SK-N-SH (cell line): ENCODE measurements at regions not wholly inside any gene's neighbourhood (a gene's known extent, or its start where the extent isn't known, plus 50 kb on each side); places are given as distances from the start of the nearest gene placed in this dataset.

Experiments used
- CTCF ChIA-PET: fragments of 300-600, 350-600 bp; formaldehyde crosslinking; extraction: SDS; loops from one replicate; lab custom pipeline; 2021; lab: Yijun Ruan, JAX
- POLR2A ChIA-PET: fragments of 350-600 bp; sonication (Branson Sonifier 250); formaldehyde crosslinking; extraction: SDS; loops from one replicate; lab custom pipeline; 2020; ENCODE audit warnings: antibody characterized with exemption, inconsistent platforms; lab: Yijun Ruan, JAX
- DNase-seq: peaks from one replicate; pipeline ENCODE4 v3.0.0; 2012
- H2AFZ ChIP-seq: fragments of 200-600 bp; sonication (generic); 2 replicates; pipeline ENCODE4 v1.8.1; 2016; ENCODE audit warnings: antibody characterized with exemption, mild to moderate bottlenecking, low read depth
- H3F3A ChIP-seq: fragments of 200-600 bp; sonication (generic); replicated peaks from 2 replicates; pipeline ENCODE3; 2016; ENCODE audit warnings: antibody characterized with exemption, mild to moderate bottlenecking; ENCODE audit not compliant: insufficient read depth
- H3K27ac ChIP-seq, 2 experiments: fragments of 200-500 bp in 1 of 2; fragments of 200-600 bp in 1 of 2; sonication (Bioruptor generic) in 1 of 2; sonication (generic), shearing (Covaris generic) in 1 of 2; 2 replicates each; pipeline versions ENCODE4 v1.5.1 to v1.6.1; 2014 to 2016; ENCODE audit warnings: low read depth in 2 of 2, inconsistent platforms in 1 of 2, low read length in 1 of 2, mild to moderate bottlenecking in 1 of 2, mixed read lengths in 1 of 2
- H3K27me3 ChIP-seq: fragments of 200-600 bp; sonication (generic), shearing (Covaris generic); 2 replicates; pipeline ENCODE4 v1.6.1; 2016; ENCODE audit warnings: mixed run types; ENCODE audit not compliant: insufficient read depth
- H3K36me3 ChIP-seq, 2 experiments: fragments of 200-500 bp in 1 of 2; fragments of 200-600 bp in 1 of 2; sonication (Bioruptor generic) in 1 of 2; sonication (generic) in 1 of 2; replicated peaks in 1 of 2; 2 replicates each; pipeline versions ENCODE3 to v1.5.1; 2014 to 2016; ENCODE audit warnings: low read length in 1 of 2, mild to moderate bottlenecking in 1 of 2; ENCODE audit not compliant: insufficient read depth in 2 of 2, control insufficient read depth in 1 of 2
- H3K4me1 ChIP-seq, 2 experiments: fragments of 200-500 bp in 1 of 2; fragments of 200-600 bp in 1 of 2; sonication (Bioruptor generic) in 1 of 2; sonication (generic), shearing (Covaris generic) in 1 of 2; 2 replicates each; pipeline versions ENCODE4 v1.5.1 to v1.6.1; 2014 to 2016; ENCODE audit warnings: low read depth in 1 of 2, low read length in 1 of 2, mixed run types in 1 of 2; ENCODE audit not compliant: insufficient read depth in 2 of 2, control insufficient read depth in 1 of 2
- H3K4me2 ChIP-seq: fragments of 200-600 bp; sonication (generic), shearing (Covaris generic); 2 replicates; pipeline ENCODE4 v1.6.1; 2017; ENCODE audit warnings: mixed run types
- H3K4me3 ChIP-seq, 2 experiments: fragments of 200-500 bp in 1 of 2; fragments of 200-600 bp in 1 of 2; sonication (Bioruptor generic) in 1 of 2; sonication (generic), shearing (Covaris generic) in 1 of 2; 2 replicates each; pipeline versions ENCODE4 v1.5.1 to v1.8.1; 2014 to 2016; ENCODE audit warnings: low read depth in 2 of 2, inconsistent platforms in 1 of 2, low read length in 1 of 2, mild to moderate bottlenecking in 1 of 2, mixed read lengths in 1 of 2, moderate library complexity in 1 of 2
- H3K79me2 ChIP-seq: fragments of 200-600 bp; sonication (generic); 2 replicates; pipeline ENCODE4 v1.8.1; 2017; ENCODE audit warnings: mild to moderate bottlenecking; ENCODE audit not compliant: insufficient read depth
- H3K9ac ChIP-seq: fragments of 200-600 bp; sonication (generic); 2 replicates; pipeline ENCODE4 v1.6.1; 2017; ENCODE audit warnings: mixed run types
- H3K9me2 ChIP-seq: fragments of 200-600 bp; sonication (generic); 2 replicates; pipeline ENCODE4 v1.6.1; 2017; ENCODE audit warnings: mixed run types
- H3K9me3 ChIP-seq: fragments of 200-600 bp; sonication (generic); 2 replicates; pipeline ENCODE4 v1.6.1; 2017; ENCODE audit warnings: mixed run types, mild to moderate bottlenecking, moderate library complexity
- H4K20me1 ChIP-seq: fragments of 200-600 bp; sonication (generic); 2 replicates; pipeline ENCODE4 v1.6.1; 2017; ENCODE audit warnings: mild to moderate bottlenecking, mixed run types; ENCODE audit not compliant: insufficient read depth
- ELF1 ChIP-seq: IDR thresholded peaks from 2 replicates; pipeline ENCODE4 v1.4.0; 2012
- EP300 ChIP-seq, 2 experiments: IDR thresholded peaks; 2 replicates each; pipeline versions ENCODE4 v1.4.0 to v1.6.1; 2012; ENCODE audit warnings: borderline replicate concordance in 1 of 2, low read depth in 1 of 2, low read length in 1 of 2
- EZH2phosphoT487 ChIP-seq: fragments of 200-600 bp; sonication (generic); IDR thresholded peaks from 2 replicates; pipeline ENCODE4 v1.6.1; 2017; ENCODE audit warnings: low read depth, mixed run types, mild to moderate bottlenecking, antibody characterized with exemption, moderate library complexity, borderline replicate concordance
- FOSL2 ChIP-seq: IDR thresholded peaks from 2 replicates; pipeline ENCODE4 v1.4.0; 2012; ENCODE audit warnings: low read depth, mild to moderate bottlenecking, moderate library complexity, borderline replicate concordance
- FOXM1 ChIP-seq: IDR thresholded peaks from 2 replicates; pipeline ENCODE4 v1.4.0; 2012; ENCODE audit warnings: low read depth, mild to moderate bottlenecking
- GABPA ChIP-seq: IDR thresholded peaks from 2 replicates; pipeline ENCODE4 v1.4.0; 2012; ENCODE audit warnings: low read depth, mild to moderate bottlenecking
- GATA2 ChIP-seq: sonication (generic); formaldehyde crosslinking; IDR thresholded peaks from 2 replicates; pipeline ENCODE4 v1.5.0; 2020; ENCODE audit warnings: mild to moderate bottlenecking, missing genetic modification reagents
- JUND ChIP-seq: IDR thresholded peaks from 2 replicates; pipeline ENCODE4 v1.4.0; 2012
- MEF2A ChIP-seq: IDR thresholded peaks from 2 replicates; pipeline ENCODE4 v1.4.0; 2012; ENCODE audit warnings: low read depth, borderline replicate concordance
- NFIC ChIP-seq: IDR thresholded peaks from 2 replicates; pipeline ENCODE4 v1.4.0; 2012; ENCODE audit warnings: borderline replicate concordance
- POLR2AphosphoS5 ChIP-seq: IDR thresholded peaks from 2 replicates; pipeline ENCODE4 v1.6.1; 2012; ENCODE audit warnings: low read depth, low read length
- RAD21 ChIP-seq: IDR thresholded peaks from 2 replicates; pipeline ENCODE4 v1.6.1; 2012; ENCODE audit warnings: mild to moderate bottlenecking, low read length
- RCOR1 ChIP-seq: fragments of 150-350 bp; IDR thresholded peaks from 2 replicates; pipeline ENCODE4 v1.6.1; 2017; ENCODE audit warnings: antibody characterized with exemption, low read length
- RXRA ChIP-seq: IDR thresholded peaks from 2 replicates; pipeline ENCODE4 v1.4.0; 2012; ENCODE audit warnings: low read depth, mild to moderate bottlenecking, borderline replicate concordance
- TCF12 ChIP-seq: IDR thresholded peaks from 2 replicates; pipeline ENCODE4 v1.4.0; 2012
- YY1 ChIP-seq: IDR thresholded peaks from 2 replicates; pipeline ENCODE4 v1.4.0; 2012; ENCODE audit warnings: low read depth, mild to moderate bottlenecking
- ZBTB33 ChIP-seq: IDR thresholded peaks from 2 replicates; pipeline ENCODE4 v1.4.0; 2012; ENCODE audit warnings: low read depth, borderline replicate concordance
- WGBS: methylation state at CpG from one replicate; pipeline ENCODE4 v1.1.6; 2017; ENCODE audit warnings: low lambda C conversion rate; 5-methylcytosine and 5-hydroxymethylcytosine counted together
- TF ChIP-seq, protein P1 (sequence below): IDR thresholded peaks from 2 replicates; pipeline ENCODE4 v1.6.1; 2012; ENCODE audit warnings: mild to moderate bottlenecking, low read depth, low read length, moderate library complexity
- TF ChIP-seq, protein P2 (sequence below): IDR thresholded peaks from 2 replicates; pipeline ENCODE4; 2012
- TF ChIP-seq, protein P3 (sequence below): fragments of 150-350 bp; IDR thresholded peaks from 2 replicates; pipeline ENCODE4 v1.6.1; 2016; ENCODE audit warnings: mild to moderate bottlenecking, low read depth, low read length

GRCh38 chr7:131010029-131010716 lies 276.2 kb upstream of the KLF14 start:
- peaks cover 61% of the 10 kb centered on the region for H3F3A ChIP-seq
- no peaks in the 10 kb centered on the region for H4K20me1 ChIP-seq
- CTCF ChIA-PET, result interaction anchor here (0.9 to 2.6 kb wide), 4 partner anchors 28 to 114 kb away, joined by 3 to 13 read pairs (median 6); no protein-coding TSS in a partner anchor
- H3K9ac ChIP-seq, result no peak overlapping the region
- H3K27ac ChIP-seq, result peak overlapping the region; percentile 95 to 96; a peak in 3 of 4 replicates
- no peak overlapping the region; the same call in 1 of the 2 replicates for H3K4me2 ChIP-seq
- H2AFZ ChIP-seq, result no peak overlapping the region
- no peaks in the 10 kb centered on the region for H3K27me3 ChIP-seq
- H3K4me1 ChIP-seq, result peaks cover 33 to 67% of the 10 kb centered on the region in 2 experiments
- TF ChIP-seq FOSL2 (no peak), RAD21 (no peak), EP300 (IDR thresholded peaks at IDR 0.05; ENCODE audit: borderline replicate concordance in 1 of 2, low read depth in 1 of 2, low read length in 1 of 2) (no peak), TCF12 (no peak), EZH2phosphoT487 (no peak), GABPA (no peak), MEF2A (no peak), YY1 (no peak), GATA2 (CRISPR knock-in tag) (no peak), JUND (no peak), ZBTB33 (no peak), ELF1 (no peak), RXRA (no peak), NFIC (no peak), FOXM1 (no peak), POLR2AphosphoS5 (no peak), RCOR1 (no peak)
- TF ChIP-seq, protein P1, sequence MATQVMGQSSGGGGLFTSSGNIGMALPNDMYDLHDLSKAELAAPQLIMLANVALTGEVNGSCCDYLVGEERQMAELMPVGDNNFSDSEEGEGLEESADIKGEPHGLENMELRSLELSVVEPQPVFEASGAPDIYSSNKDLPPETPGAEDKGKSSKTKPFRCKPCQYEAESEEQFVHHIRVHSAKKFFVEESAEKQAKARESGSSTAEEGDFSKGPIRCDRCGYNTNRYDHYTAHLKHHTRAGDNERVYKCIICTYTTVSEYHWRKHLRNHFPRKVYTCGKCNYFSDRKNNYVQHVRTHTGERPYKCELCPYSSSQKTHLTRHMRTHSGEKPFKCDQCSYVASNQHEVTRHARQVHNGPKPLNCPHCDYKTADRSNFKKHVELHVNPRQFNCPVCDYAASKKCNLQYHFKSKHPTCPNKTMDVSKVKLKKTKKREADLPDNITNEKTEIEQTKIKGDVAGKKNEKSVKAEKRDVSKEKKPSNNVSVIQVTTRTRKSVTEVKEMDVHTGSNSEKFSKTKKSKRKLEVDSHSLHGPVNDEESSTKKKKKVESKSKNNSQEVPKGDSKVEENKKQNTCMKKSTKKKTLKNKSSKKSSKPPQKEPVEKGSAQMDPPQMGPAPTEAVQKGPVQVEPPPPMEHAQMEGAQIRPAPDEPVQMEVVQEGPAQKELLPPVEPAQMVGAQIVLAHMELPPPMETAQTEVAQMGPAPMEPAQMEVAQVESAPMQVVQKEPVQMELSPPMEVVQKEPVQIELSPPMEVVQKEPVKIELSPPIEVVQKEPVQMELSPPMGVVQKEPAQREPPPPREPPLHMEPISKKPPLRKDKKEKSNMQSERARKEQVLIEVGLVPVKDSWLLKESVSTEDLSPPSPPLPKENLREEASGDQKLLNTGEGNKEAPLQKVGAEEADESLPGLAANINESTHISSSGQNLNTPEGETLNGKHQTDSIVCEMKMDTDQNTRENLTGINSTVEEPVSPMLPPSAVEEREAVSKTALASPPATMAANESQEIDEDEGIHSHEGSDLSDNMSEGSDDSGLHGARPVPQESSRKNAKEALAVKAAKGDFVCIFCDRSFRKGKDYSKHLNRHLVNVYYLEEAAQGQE, result no peak
- TF ChIP-seq, protein P2, sequence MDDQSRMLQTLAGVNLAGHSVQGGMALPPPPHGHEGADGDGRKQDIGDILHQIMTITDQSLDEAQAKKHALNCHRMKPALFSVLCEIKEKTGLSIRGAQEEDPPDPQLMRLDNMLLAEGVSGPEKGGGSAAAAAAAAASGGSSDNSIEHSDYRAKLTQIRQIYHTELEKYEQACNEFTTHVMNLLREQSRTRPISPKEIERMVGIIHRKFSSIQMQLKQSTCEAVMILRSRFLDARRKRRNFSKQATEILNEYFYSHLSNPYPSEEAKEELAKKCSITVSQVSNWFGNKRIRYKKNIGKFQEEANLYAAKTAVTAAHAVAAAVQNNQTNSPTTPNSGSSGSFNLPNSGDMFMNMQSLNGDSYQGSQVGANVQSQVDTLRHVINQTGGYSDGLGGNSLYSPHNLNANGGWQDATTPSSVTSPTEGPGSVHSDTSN, result no peak
- TF ChIP-seq, protein P3, sequence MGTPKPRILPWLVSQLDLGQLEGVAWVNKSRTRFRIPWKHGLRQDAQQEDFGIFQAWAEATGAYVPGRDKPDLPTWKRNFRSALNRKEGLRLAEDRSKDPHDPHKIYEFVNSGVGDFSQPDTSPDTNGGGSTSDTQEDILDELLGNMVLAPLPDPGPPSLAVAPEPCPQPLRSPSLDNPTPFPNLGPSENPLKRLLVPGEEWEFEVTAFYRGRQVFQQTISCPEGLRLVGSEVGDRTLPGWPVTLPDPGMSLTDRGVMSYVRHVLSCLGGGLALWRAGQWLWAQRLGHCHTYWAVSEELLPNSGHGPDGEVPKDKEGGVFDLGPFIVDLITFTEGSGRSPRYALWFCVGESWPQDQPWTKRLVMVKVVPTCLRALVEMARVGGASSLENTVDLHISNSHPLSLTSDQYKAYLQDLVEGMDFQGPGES, result no peak
- POLR2A ChIA-PET, result no interaction called here
- DNase-seq, result no peak
- peaks cover 0 to 4% of the 10 kb centered on the region in 2 experiments for H3K36me3 ChIP-seq
- H3K4me3 ChIP-seq, result no peak overlapping the region
- H3K9me2 ChIP-seq, result no peaks in the 10 kb centered on the region
- H3K79me2 ChIP-seq, result peaks cover 88% of the 10 kb centered on the region
- H3K9me3 ChIP-seq, result no peaks in the 10 kb centered on the region
- 98% methylated on average over 12 of the region's 12 CpGs for WGBS
